ENCODE measurements at regions not wholly inside any gene's neighbourhood (a gene's known extent, or its start where the extent isn't known, plus 50 kb on each side); places are given as distances from the start of the nearest gene placed in this dataset.
"Not testable (repeated sequence)": the region's sequence is repeated elsewhere in the genome, so short reads cannot be mapped to it uniquely, and the experiment has no call there.

DNA sequence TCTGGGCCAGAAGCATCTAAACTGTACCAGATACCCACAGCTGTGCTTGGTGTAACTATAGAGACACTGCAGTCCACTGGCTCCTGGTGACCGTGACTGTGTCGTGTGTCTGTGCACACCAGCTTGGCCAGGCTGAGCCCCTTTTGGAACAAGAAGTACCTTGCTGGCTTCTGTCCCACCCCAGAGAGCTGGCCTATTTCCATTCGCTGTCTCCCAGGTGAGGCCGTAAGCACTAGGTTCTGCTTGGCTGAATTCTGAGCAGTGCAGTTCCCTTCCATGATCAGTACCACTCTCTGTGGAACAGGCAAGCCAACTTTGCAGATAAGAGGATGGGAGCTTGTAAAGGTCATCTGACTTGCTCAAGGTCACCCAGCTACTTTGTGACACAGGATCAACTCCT is 119.9 kb upstream of the DNAH14 start:
- no peak overlapping the region for H3K27ac ChIP-seq (ENCODE audit: low read depth in 1 of 2, low read length in 1 of 2)

DNA sequence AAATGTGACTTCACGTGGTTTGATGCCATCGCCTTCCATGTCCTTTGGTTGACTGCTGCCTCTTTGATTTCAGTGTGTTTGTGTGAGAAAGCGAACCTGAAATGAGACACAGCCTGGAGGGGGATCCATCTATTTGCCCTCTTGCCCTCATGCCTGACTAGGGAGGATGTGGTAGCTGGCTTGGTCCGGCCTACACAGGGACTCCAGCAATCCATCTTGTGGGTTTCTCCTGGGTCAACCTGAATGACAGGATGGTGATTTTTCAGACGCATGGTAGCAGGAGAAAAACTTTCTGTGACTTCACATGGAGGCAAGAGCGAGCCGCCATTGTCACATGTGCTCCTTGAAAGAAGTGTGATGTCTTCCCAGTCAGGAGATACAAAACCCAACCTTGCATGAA is 117.9 kb upstream of the DNAH14 start:
- DNase-seq (ENCODE audit: low read depth in 6 of 9, low spot score in 9 of 9): no peak
- peaks cover 0 to 4% of the 10 kb centered on the region in 2 donors for H3K9me3 ChIP-seq (ENCODE audit: control insufficient read depth in 2 of 2, insufficient read depth in 1 of 2, low read length in 1 of 2)
- 96% methylated on average over 7 of the region's 7 CpGs for WGBS
- H3K36me3 ChIP-seq (ENCODE audit: control insufficient read depth in 2 of 2, insufficient read depth in 2 of 2, low read length in 1 of 2): no peaks in the 10 kb centered on the region
- no peaks in the 10 kb centered on the region for H3K4me1 ChIP-seq (ENCODE audit: control insufficient read depth in 2 of 2, insufficient read depth in 2 of 2, low read length in 2 of 2)
- no peak overlapping the region for H3K27ac ChIP-seq (ENCODE audit: low read depth in 1 of 2, low read length in 1 of 2)
- no peaks in the 10 kb centered on the region for H3K27me3 ChIP-seq (ENCODE audit: control insufficient read depth in 2 of 2, insufficient read depth in 1 of 2, low read length in 1 of 2)
- H3K4me3 ChIP-seq (ENCODE audit: low read length in 2 of 2): no peak overlapping the region

More for the DNA sequence above, 119.9 kb upstream of the DNAH14 start:
- no peak for DNase-seq (ENCODE audit: low read depth in 6 of 9, low spot score in 9 of 9)
- Histone ChIP-seq H3K9me3 (ENCODE audit: control insufficient read depth in 2 of 2, insufficient read depth in 1 of 2, low read length in 1 of 2) (peaks cover 0 to 4% of the 10 kb centered on the region in 2 donors), H3K4me3 (ENCODE audit: low read length in 2 of 2) (no peak overlapping the region), H3K27me3 (ENCODE audit: control insufficient read depth in 2 of 2, insufficient read depth in 1 of 2, low read length in 1 of 2) (no peaks in the 10 kb centered on the region), H3K4me1 (ENCODE audit: control insufficient read depth in 2 of 2, insufficient read depth in 2 of 2, low read length in 2 of 2) (no peaks in the 10 kb centered on the region), H3K36me3 (ENCODE audit: control insufficient read depth in 2 of 2, insufficient read depth in 2 of 2, low read length in 1 of 2) (no peaks in the 10 kb centered on the region)
- 92% methylated on average over 4 of the region's 4 CpGs for WGBS

DNA sequence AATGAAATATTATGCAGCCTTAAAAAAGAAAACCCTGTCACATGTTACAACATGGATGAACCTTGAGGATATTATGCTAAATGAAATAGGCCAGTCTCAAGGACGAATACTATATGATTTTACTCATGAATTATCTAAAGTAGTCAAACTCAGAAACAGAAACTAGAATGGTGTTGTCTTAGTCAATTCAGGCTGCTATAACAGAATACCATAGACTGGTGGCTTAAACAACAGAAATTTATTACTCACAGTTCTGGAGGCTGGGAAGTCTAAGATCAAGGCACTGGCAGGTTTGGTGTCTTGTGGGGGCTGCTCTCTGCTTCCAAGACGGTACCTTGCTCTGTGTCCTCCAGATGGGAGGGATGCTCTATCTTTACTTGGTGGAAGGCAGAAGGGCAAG is 113.8 kb upstream of the DNAH14 start:
- no peak for DNase-seq (ENCODE audit: low read depth in 6 of 9, low spot score in 9 of 9)

DNA sequence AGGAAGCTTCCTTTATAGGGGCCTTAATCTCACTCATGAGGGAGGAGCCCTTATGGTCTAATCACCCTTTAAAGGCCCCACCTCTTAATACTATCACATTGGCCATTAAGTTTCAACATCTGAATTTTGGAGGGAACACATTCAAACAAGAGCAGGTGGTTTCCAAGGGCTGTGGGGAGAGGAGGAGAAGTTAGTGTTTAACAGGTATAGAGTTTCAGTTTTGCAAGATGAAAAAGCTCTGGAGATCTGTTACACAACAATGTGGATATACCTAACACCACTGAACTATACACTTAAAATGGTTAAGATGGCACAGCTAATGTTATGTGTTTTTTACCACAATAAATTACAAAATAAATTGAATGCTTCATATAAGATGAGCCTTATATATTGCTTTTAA is 113.4 kb upstream of the DNAH14 start:
- Histone ChIP-seq H3K36me3 (ENCODE audit: control insufficient read depth in 2 of 2, insufficient read depth in 2 of 2, low read length in 1 of 2) (no peaks in the 10 kb centered on the region), H3K27me3 (ENCODE audit: control insufficient read depth in 2 of 2, insufficient read depth in 1 of 2, low read length in 1 of 2) (no peaks in the 10 kb centered on the region), H3K4me1 (ENCODE audit: control insufficient read depth in 2 of 2, insufficient read depth in 2 of 2, low read length in 2 of 2) (no peaks in the 10 kb centered on the region), H3K9me3 (ENCODE audit: control insufficient read depth in 2 of 2, insufficient read depth in 1 of 2, low read length in 1 of 2) (peaks cover 0 to 1% of the 10 kb centered on the region in 2 donors), H3K27ac (ENCODE audit: low read depth in 1 of 2, low read length in 1 of 2) (no peak overlapping the region), H3K4me3 (ENCODE audit: low read length in 2 of 2) (no peak overlapping the region)
- no peak for DNase-seq (ENCODE audit: low read depth in 6 of 9, low spot score in 9 of 9)

More for the DNA sequence above, 113.8 kb upstream of the DNAH14 start:
- H3K4me3 ChIP-seq (ENCODE audit: low read length in 2 of 2): no peak overlapping the region
- H3K27ac ChIP-seq (ENCODE audit: low read depth in 1 of 2, low read length in 1 of 2): no peak overlapping the region
- no peaks in the 10 kb centered on the region for H3K9me3 ChIP-seq (ENCODE audit: control insufficient read depth in 2 of 2, insufficient read depth in 1 of 2, low read length in 1 of 2)
- no peaks in the 10 kb centered on the region for H3K36me3 ChIP-seq (ENCODE audit: control insufficient read depth in 2 of 2, insufficient read depth in 2 of 2, low read length in 1 of 2)
- no peaks in the 10 kb centered on the region for H3K4me1 ChIP-seq (ENCODE audit: control insufficient read depth in 2 of 2, insufficient read depth in 2 of 2, low read length in 2 of 2)
- 93% methylated on average over 2 of the region's 2 CpGs for WGBS
- H3K27me3 ChIP-seq (ENCODE audit: control insufficient read depth in 2 of 2, insufficient read depth in 1 of 2, low read length in 1 of 2): no peaks in the 10 kb centered on the region

DNA sequence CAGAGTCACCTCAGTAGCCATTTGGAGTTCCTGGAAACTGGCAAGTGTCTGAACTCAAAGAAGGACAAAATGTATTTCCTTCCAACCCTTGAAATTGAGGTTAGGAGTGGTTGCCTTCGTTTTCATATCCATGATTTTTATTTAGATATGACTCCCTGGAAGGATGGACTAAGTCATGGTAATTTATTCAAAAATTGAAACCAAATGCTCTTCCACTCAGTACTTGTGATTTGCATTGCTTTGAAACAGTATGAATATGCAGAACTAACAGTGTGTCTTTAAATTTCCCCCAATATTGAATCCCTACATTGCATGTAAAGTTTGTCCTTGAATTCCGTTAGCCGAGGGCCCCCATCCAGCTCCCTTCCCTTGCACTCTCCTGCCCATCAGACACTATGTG is 112.1 kb upstream of the DNAH14 start:
- peaks cover 0 to 3% of the 10 kb centered on the region in 2 donors for H3K9me3 ChIP-seq (ENCODE audit: control insufficient read depth in 2 of 2, insufficient read depth in 1 of 2, low read length in 1 of 2)
- no peaks in the 10 kb centered on the region for H3K4me1 ChIP-seq (ENCODE audit: control insufficient read depth in 2 of 2, insufficient read depth in 2 of 2, low read length in 2 of 2)
- WGBS: 96% methylated on average over 3 of the region's 3 CpGs
- no peak overlapping the region for H3K4me3 ChIP-seq (ENCODE audit: low read length in 2 of 2)
- no peak for DNase-seq (ENCODE audit: low read depth in 6 of 9, low spot score in 9 of 9)
- no peaks in the 10 kb centered on the region for H3K27me3 ChIP-seq (ENCODE audit: control insufficient read depth in 2 of 2, insufficient read depth in 1 of 2, low read length in 1 of 2)
- no peaks in the 10 kb centered on the region for H3K36me3 ChIP-seq (ENCODE audit: control insufficient read depth in 2 of 2, insufficient read depth in 2 of 2, low read length in 1 of 2)
- no peak overlapping the region for H3K27ac ChIP-seq (ENCODE audit: low read depth in 1 of 2, low read length in 1 of 2)

DNA sequence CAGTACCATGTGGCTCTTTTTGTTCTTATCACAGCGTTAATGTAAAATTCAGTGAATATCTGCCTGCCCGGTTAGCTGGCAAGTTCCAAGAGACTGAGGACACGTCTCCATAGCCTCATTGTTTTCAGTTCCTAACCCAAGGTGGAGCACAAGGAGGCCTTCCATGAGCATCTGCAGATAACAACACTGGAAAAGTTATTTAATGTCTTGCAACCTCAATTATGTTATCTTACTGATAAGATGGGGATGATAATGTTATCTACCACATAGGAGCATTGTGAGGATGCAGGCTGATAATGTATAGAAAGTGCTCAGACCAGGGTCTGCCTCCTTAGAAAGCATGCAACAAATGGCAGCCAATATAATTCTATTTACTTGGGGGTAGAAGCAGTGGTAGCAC is 109.6 kb upstream of the DNAH14 start:
- Histone ChIP-seq H3K36me3 (ENCODE audit: control insufficient read depth in 2 of 2, insufficient read depth in 2 of 2, low read length in 1 of 2) (no peaks in the 10 kb centered on the region), H3K4me3 (ENCODE audit: low read length in 2 of 2) (no peak overlapping the region), H3K27ac (ENCODE audit: low read depth in 1 of 2, low read length in 1 of 2) (no peak overlapping the region), H3K9me3 (ENCODE audit: control insufficient read depth in 2 of 2, insufficient read depth in 1 of 2, low read length in 1 of 2) (peaks cover 0 to 3% of the 10 kb centered on the region in 2 donors), H3K27me3 (ENCODE audit: control insufficient read depth in 2 of 2, insufficient read depth in 1 of 2, low read length in 1 of 2) (no peaks in the 10 kb centered on the region), H3K4me1 (ENCODE audit: control insufficient read depth in 2 of 2, insufficient read depth in 2 of 2, low read length in 2 of 2) (no peaks in the 10 kb centered on the region)
- no peak for DNase-seq (ENCODE audit: low read depth in 6 of 9, low spot score in 9 of 9)
- 94% methylated on average over 3 of the region's 3 CpGs for WGBS

DNA sequence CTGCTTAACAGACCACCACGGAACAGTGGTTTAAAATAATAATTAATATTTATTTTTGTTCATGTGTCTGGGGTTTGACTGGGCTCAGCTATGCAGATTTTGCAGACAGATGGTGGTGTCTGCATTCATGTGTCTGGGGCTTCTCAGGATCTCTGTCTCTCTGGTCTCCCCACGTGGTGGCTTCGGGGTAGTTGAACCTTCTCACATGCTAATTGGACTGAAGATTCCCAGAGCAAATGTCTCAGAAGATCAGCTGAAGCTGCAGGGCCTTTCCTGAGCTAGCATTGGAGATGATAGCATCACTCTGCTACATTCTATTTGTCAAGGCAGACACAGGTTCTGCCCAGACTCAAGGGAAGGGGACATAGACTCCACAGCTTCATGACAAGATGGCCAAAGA is 109.1 kb upstream of the DNAH14 start:
- no peak overlapping the region for H3K4me3 ChIP-seq (ENCODE audit: low read length in 2 of 2)
- DNase-seq (ENCODE audit: low read depth in 6 of 9, low spot score in 9 of 9): no peak
- WGBS: 94% methylated on average over 3 of the region's 3 CpGs
- peaks cover 0 to 3% of the 10 kb centered on the region in 2 donors for H3K9me3 ChIP-seq (ENCODE audit: control insufficient read depth in 2 of 2, insufficient read depth in 1 of 2, low read length in 1 of 2)
- no peaks in the 10 kb centered on the region for H3K4me1 ChIP-seq (ENCODE audit: control insufficient read depth in 2 of 2, insufficient read depth in 2 of 2, low read length in 2 of 2)
- no peak overlapping the region for H3K27ac ChIP-seq (ENCODE audit: low read depth in 1 of 2, low read length in 1 of 2)
- no peaks in the 10 kb centered on the region for H3K36me3 ChIP-seq (ENCODE audit: control insufficient read depth in 2 of 2, insufficient read depth in 2 of 2, low read length in 1 of 2)
- no peaks in the 10 kb centered on the region for H3K27me3 ChIP-seq (ENCODE audit: control insufficient read depth in 2 of 2, insufficient read depth in 1 of 2, low read length in 1 of 2)

DNA sequence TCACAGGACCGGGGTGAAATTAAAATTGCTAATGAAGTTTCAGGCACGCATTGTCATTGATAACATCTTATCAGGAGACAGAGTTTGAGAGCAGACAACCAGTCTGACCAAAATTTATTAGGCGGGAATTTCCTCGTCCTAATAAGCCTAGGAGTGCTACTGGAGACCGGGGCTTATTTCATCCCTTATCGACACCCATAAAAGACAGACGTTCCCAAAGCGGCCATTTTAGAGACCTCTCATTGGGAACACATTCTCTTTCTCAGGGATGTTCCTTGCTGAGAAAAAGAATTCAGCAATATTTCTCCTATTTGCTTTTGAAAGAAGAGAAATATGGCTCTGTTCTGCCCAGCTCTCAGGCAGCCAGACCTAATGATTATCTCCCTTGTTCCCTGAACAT is 107.7 kb upstream of the DNAH14 start:
- DNase-seq (ENCODE audit: low read depth in 6 of 9, low spot score in 9 of 9); H3K36me3 ChIP-seq (ENCODE audit: control insufficient read depth in 2 of 2, insufficient read depth in 2 of 2, low read length in 1 of 2); H3K4me3 ChIP-seq (ENCODE audit: low read length in 2 of 2); H3K9me3 ChIP-seq (ENCODE audit: control insufficient read depth in 2 of 2, insufficient read depth in 1 of 2, low read length in 1 of 2); H3K4me1 ChIP-seq (ENCODE audit: control insufficient read depth in 2 of 2, insufficient read depth in 2 of 2, low read length in 2 of 2); H3K27ac ChIP-seq (ENCODE audit: low read depth in 1 of 2, low read length in 1 of 2); H3K27me3 ChIP-seq (ENCODE audit: control insufficient read depth in 2 of 2, insufficient read depth in 1 of 2, low read length in 1 of 2): not testable (repeated sequence)
- WGBS: 97% methylated on average over 8 of the region's 8 CpGs

DNA sequence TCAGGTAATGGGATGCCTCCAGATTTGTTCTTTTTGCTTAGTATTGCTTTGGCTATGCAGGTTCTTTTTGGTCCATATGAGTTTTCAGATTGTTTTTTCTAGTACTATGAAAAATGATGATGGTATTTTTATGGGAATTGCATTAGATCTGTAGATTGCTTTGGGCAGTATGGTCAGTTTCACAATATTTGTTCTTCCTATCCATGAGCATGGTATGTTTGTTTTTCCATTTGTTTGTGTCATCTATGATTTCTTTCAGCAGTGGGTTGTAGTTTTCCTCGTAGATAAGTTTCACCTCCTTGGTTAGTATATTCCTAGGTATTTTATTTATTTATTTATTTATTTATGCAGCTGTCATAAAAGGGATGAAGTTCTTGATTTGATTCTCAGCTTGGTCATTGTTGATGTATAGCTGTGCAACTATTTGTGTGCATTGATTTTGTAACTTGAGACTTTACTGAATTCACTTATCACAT is 103.9 kb upstream of the DNAH14 start:
- H3K9me3 ChIP-seq (ENCODE audit: control insufficient read depth in 2 of 2, insufficient read depth in 1 of 2, low read length in 1 of 2): peaks cover 0 to 3% of the 10 kb centered on the region in 2 donors
- WGBS: 97% methylated on average over 1 of the region's 1 CpG
- no peaks in the 10 kb centered on the region for H3K27me3 ChIP-seq (ENCODE audit: control insufficient read depth in 2 of 2, insufficient read depth in 1 of 2, low read length in 1 of 2)
- no peak overlapping the region for H3K27ac ChIP-seq (ENCODE audit: low read depth in 1 of 2, low read length in 1 of 2)
- no peaks in the 10 kb centered on the region for H3K4me1 ChIP-seq (ENCODE audit: control insufficient read depth in 2 of 2, insufficient read depth in 2 of 2, low read length in 2 of 2)
- H3K4me3 ChIP-seq (ENCODE audit: low read length in 2 of 2): no peak overlapping the region
- DNase-seq (ENCODE audit: low read depth in 6 of 9, low spot score in 9 of 9): no peak
- no peaks in the 10 kb centered on the region for H3K36me3 ChIP-seq (ENCODE audit: control insufficient read depth in 2 of 2, insufficient read depth in 2 of 2, low read length in 1 of 2)

DNA sequence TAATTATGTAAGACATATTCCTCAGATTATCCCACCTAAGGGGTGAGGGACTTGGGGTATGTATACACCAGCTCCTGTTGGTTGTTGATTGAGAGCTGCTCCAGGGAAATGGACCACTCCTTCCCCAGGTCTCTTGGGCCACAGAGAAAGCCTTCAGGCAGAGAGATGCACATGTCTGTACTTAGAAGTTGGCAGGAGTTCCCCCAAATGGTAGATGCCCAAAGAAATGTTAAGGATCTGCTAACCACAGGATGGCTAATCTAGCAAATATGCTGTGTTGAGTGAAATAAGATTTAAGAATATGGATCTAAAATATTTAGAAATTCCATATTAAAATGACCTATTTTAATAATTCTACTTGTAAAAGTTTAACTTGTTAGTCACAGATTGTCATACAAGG is 100.8 kb upstream of the DNAH14 start:
- no peak overlapping the region for H3K4me3 ChIP-seq (ENCODE audit: low read length in 2 of 2)
- no peak overlapping the region for H3K27ac ChIP-seq (ENCODE audit: low read depth in 1 of 2, low read length in 1 of 2)

More for the DNA sequence above, 100.8 kb upstream of the DNAH14 start:
- Histone ChIP-seq H3K36me3 (ENCODE audit: control insufficient read depth in 2 of 2, insufficient read depth in 2 of 2, low read length in 1 of 2) (no peaks in the 10 kb centered on the region), H3K4me1 (ENCODE audit: control insufficient read depth in 2 of 2, insufficient read depth in 2 of 2, low read length in 2 of 2) (no peaks in the 10 kb centered on the region), H3K27me3 (ENCODE audit: control insufficient read depth in 2 of 2, insufficient read depth in 1 of 2, low read length in 1 of 2) (no peaks in the 10 kb centered on the region), H3K9me3 (ENCODE audit: control insufficient read depth in 2 of 2, insufficient read depth in 1 of 2, low read length in 1 of 2) (no peaks in the 10 kb centered on the region)
- no peak for DNase-seq (ENCODE audit: low read depth in 6 of 9, low spot score in 9 of 9)

Measured in thymus (tissue), 11 donors.